ENCODE measurements at regions not wholly inside any gene's neighbourhood (a gene's known extent, or its start where the extent isn't known, plus 50 kb on each side); places are given as distances from the start of the nearest gene placed in this dataset.

- ChIA-PET POLR2A (no interaction called here), SMC1A (ENCODE audit: uncharacterized antibody, unreplicated experiment) (no interaction called here), RAD21 (ENCODE audit: unreplicated experiment) (no interaction called here), CTCF (no interaction called here)
- no peak overlapping the region for H3K9ac ChIP-seq (ENCODE audit: control insufficient read depth, insufficient read depth, low read length)
- no peaks in the 10 kb centered on the region for H3K9me3 ChIP-seq (replicated peaks; ENCODE audit: control insufficient read depth, insufficient read depth, low read length)
- DNase-seq (ENCODE audit: low read depth, low spot score) (no peak), ATAC-seq (no peak), FAIRE-seq (no peak)
- no peaks in the 10 kb centered on the region for H4K20me1 ChIP-seq (ENCODE audit: control insufficient read depth, insufficient read depth)
- H3K27ac ChIP-seq (ENCODE audit: control insufficient read depth, insufficient read depth): no peak overlapping the region
- intact Hi-C loops (cut with micrococcal nuclease; ENCODE audit: unreplicated experiment) (no loop called here), in situ Hi-C loops (cut with MboI) (no loop called here)
- no peaks in the 10 kb centered on the region for H3K36me3 ChIP-seq (ENCODE audit: control insufficient read depth in 2 of 2, insufficient read depth in 2 of 2, low read length in 1 of 2)
- no peaks in the 10 kb centered on the region for H3K4me1 ChIP-seq (ENCODE audit: control insufficient read depth, insufficient read depth, low read length)
- H3K4me2 ChIP-seq (ENCODE audit: control insufficient read depth, insufficient read depth): no peak overlapping the region
- WGBS (ENCODE audit: insufficient coverage, insufficient replicate concordance, low lambda C conversion rate, missing lambda C conversion rate): 0% methylated on average over 1 of the region's 1 CpG
- no peak overlapping the region for H3K4me3 ChIP-seq
- no peaks in the 10 kb centered on the region for H3K27me3 ChIP-seq (replicated peaks in 1 of 2; ENCODE audit: control insufficient read depth in 2 of 2, insufficient read depth in 2 of 2, low read length in 1 of 2)
- no peak overlapping the region for H2AFZ ChIP-seq (ENCODE audit: control insufficient read depth, low read depth, low read length)
- H3K79me2 ChIP-seq (ENCODE audit: control insufficient read depth, insufficient read depth, low read length): no peaks in the 10 kb centered on the region
- BruUV-seq (replicated peaks): no TSS peak
- no peak for TF ChIP-seq YBX1 (IDR thresholded peaks at IDR 0.05)
- no peak for TF ChIP-seq NR2C1 (IDR thresholded peaks at IDR 0.05)
- TF ChIP-seq SMARCA5 (IDR thresholded peaks at IDR 0.05): no peak
- no peak for TF ChIP-seq RFX5 (IDR thresholded peaks at IDR 0.05; ENCODE audit: low read depth, low read length)
- TF ChIP-seq RELA (IDR thresholded peaks at IDR 0.05; ENCODE audit: borderline replicate concordance, partially characterized antibody): no peak
- TF ChIP-seq STAT1 (conservative IDR thresholded peaks at IDR 0.05): no peak
- no peak for TF ChIP-seq SIX5 (IDR thresholded peaks at IDR 0.05; ENCODE audit: low read depth, low read length, severe bottlenecking)
- TF ChIP-seq TARDBP (IDR thresholded peaks at IDR 0.05; ENCODE audit: borderline replicate concordance): no peak
- TF ChIP-seq ZNF592 (IDR thresholded peaks at IDR 0.05): no peak
- no peak for TF ChIP-seq NFYA (IDR thresholded peaks at IDR 0.05; ENCODE audit: borderline replicate concordance, low read depth, low read length)
- TF ChIP-seq HDAC6 (IDR thresholded peaks at IDR 0.05; ENCODE audit: unreplicated experiment): no peak
- TF ChIP-seq CHD1 (IDR thresholded peaks at IDR 0.05; ENCODE audit: low read depth, low read length): no peak
- TF ChIP-seq PRDM15 (CRISPR knock-in tag; IDR thresholded peaks at IDR 0.05): no peak
- TF ChIP-seq, protein P1, sequence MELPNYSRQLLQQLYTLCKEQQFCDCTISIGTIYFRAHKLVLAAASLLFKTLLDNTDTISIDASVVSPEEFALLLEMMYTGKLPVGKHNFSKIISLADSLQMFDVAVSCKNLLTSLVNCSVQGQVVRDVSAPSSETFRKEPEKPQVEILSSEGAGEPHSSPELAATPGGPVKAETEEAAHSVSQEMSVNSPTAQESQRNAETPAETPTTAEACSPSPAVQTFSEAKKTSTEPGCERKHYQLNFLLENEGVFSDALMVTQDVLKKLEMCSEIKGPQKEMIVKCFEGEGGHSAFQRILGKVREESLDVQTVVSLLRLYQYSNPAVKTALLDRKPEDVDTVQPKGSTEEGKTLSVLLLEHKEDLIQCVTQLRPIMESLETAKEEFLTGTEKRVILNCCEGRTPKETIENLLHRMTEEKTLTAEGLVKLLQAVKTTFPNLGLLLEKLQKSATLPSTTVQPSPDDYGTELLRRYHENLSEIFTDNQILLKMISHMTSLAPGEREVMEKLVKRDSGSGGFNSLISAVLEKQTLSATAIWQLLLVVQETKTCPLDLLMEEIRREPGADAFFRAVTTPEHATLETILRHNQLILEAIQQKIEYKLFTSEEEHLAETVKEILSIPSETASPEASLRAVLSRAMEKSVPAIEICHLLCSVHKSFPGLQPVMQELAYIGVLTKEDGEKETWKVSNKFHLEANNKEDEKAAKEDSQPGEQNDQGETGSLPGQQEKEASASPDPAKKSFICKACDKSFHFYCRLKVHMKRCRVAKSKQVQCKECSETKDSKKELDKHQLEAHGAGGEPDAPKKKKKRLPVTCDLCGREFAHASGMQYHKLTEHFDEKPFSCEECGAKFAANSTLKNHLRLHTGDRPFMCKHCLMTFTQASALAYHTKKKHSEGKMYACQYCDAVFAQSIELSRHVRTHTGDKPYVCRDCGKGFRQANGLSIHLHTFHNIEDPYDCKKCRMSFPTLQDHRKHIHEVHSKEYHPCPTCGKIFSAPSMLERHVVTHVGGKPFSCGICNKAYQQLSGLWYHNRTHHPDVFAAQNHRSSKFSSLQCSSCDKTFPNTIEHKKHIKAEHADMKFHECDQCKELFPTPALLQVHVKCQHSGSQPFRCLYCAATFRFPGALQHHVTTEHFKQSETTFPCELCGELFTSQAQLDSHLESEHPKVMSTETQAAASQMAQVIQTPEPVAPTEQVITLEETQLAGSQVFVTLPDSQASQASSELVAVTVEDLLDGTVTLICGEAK (IDR thresholded peaks at IDR 0.05; ENCODE audit: borderline replicate concordance): no peak
- no peak for TF ChIP-seq JUND (IDR thresholded peaks at IDR 0.05; ENCODE audit: low read depth, low read length)
Measured at GRCh38 chr13:60986301-60986700, 429.3 kb downstream of the PCDH20 start.

Measured in GM12878 (cell line).